Adrenal gland (tissue), 9 donors: ENCODE measurements at regions not wholly inside any gene's neighbourhood (a gene's known extent, or its start where the extent isn't known, plus 50 kb on each side); places are given as distances from the start of the nearest gene placed in this dataset.
A peak's percentile ranks its signal among the peaks of the same experiment; 100 is the strongest.

Experiments used
- DNase-seq, 7 donors: peaks; one replicate each; pipeline ENCODE4 v3.0.0-alpha.2; 2019 to 2020
- H3K27ac ChIP-seq, 5 donors: fragments of 200-600 bp; sonication (generic) in 4 of 5; 1 replicate in 3 of 5; 2 replicates in 2 of 5; pipeline versions ENCODE4 v1.5.1 to v1.8.0; 2016 to 2020; ENCODE audit warnings: mild to moderate bottlenecking in 1 of 5
- H3K27me3 ChIP-seq: fragments of 200-600 bp; 2 replicates; pipeline ENCODE4 v1.8.0; 2021
- H3K36me3 ChIP-seq, 2 donors: fragments of 200-600 bp; replicated peaks in 1 of 2; 1 replicate in 1 of 2; 2 replicates in 1 of 2; pipeline versions ENCODE4 v1.5.1 to v1.8.0; 2018 to 2022
- H3K4me1 ChIP-seq, 2 donors: fragments of 200-600 bp; replicated peaks in 1 of 2; 1 replicate in 1 of 2; 2 replicates in 1 of 2; pipeline versions ENCODE4 v1.5.1 to v1.8.0; 2018 to 2021
- H3K4me3 ChIP-seq, 4 donors: fragments of 200-600 bp; sonication (generic) in 3 of 4; one replicate each; pipeline ENCODE4 v1.5.1; 2016 to 2018
- H3K9me3 ChIP-seq, 3 donors: fragments of 200-600 bp; sonication (generic) in 1 of 3; replicated peaks in 1 of 3; 1 replicate in 2 of 3; 2 replicates in 1 of 3; pipeline versions ENCODE4 v1.5.1 to v1.8.0; 2016 to 2021
- POLR2A ChIP-seq, 2 donors: fragments of 450-650 bp; IDR thresholded peaks; one replicate each; pipeline ENCODE4 v1.6.1; 2017; ENCODE audit warnings: antibody characterized with exemption in 2 of 2, mild to moderate bottlenecking in 2 of 2, moderate library complexity in 1 of 2
- WGBS, 4 donors: extraction: QIAGEN DNeasy Blood & Tissue Kit in 2 of 4; methylation state at CpG; one replicate each; pipeline versions ENCODE4 v1.1.5 to v1.1.7; 2013 to 2017; 5-methylcytosine and 5-hydroxymethylcytosine counted together
- intact Hi-C, 2 donors: fragments of 100-400 bp; cut with DNase I; formaldehyde crosslinking; loops; one replicate each; pipeline versions ENCODE4 v1.14.1 to v1.15.0; 2022 to 2023
- TF ChIP-seq, protein P1 (sequence below), 6 experiments: fragments of 450-650 bp in 4 of 6; fragments of 200-600 bp in 2 of 6; sonication (generic) in 1 of 6; IDR thresholded peaks; 1 replicate in 5 of 6; 2 replicates in 1 of 6; pipeline versions ENCODE4 v1.5.1 to v1.8.0; 2016 to 2021; ENCODE audit warnings: antibody characterized with exemption in 6 of 6, mild to moderate bottlenecking in 2 of 6, moderate library complexity in 1 of 6
- donor health status: healthy with polysubstance abuse.
- donor health status: Bipolar disorder and iron deficiency.
- donor health status: DM: yes; HTN: yes; CAD: no.
- donor health status: DM: no; HTN: no; CAD: no.
- donor health status: DM: no; HTN: no; CAD: no.

DNA sequence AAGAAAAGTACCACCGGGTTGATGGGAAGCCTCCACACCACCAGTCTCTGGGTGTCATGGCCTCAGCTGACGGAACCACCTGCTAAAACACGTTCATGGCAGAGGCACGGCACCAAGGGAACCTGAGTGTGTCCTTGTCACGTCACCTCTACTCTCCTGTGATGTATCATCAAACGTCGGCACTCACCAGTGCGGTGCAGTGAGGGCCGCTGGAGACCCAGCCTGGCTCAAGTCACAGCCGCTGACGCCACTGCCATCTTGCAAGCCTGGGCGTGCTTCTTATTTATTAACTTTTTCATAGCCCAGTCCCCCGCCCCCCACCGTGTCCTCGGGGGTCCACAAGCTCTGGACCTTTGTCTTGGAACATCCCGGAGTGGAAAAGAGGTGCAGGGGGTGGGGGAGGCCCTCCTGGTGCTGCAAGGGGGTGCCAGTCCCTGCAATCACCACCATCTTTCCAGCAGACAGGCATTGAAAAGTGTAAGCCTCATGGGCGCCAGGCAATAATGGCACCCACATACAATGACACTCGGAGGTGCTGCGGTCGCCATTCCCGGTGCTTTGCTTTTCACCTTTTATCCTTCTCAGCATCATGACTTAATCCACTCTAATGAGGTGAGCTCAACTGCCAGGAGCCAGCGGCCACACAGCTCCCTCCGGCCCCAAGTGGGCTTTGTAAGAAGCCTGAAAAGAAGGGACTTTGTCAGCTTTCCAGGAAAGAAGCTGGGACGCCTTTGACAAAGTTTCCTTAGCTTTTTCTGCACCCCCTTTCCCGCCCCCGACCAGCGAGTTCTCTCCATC, 202.3 kb upstream of the IRX1 start:
- Histone ChIP-seq H3K27ac (no peak overlapping the region), H3K4me1 (no peaks in the 10 kb centered on the region), H3K9me3 (no peaks in the 10 kb centered on the region), H3K4me3 (no peak overlapping the region), H3K27me3 (no peaks in the 10 kb centered on the region), H3K36me3 (no peaks in the 10 kb centered on the region)
- WGBS, 4 donors: 73 to 84% (median 78%) methylated on average over 24 to 27 of the region's 27 CpGs
- DNase-seq: no peak
- intact Hi-C loops: no loop called here
- no peak for TF ChIP-seq POLR2A (IDR thresholded peaks at IDR 0.05)
- TF ChIP-seq, protein P1, sequence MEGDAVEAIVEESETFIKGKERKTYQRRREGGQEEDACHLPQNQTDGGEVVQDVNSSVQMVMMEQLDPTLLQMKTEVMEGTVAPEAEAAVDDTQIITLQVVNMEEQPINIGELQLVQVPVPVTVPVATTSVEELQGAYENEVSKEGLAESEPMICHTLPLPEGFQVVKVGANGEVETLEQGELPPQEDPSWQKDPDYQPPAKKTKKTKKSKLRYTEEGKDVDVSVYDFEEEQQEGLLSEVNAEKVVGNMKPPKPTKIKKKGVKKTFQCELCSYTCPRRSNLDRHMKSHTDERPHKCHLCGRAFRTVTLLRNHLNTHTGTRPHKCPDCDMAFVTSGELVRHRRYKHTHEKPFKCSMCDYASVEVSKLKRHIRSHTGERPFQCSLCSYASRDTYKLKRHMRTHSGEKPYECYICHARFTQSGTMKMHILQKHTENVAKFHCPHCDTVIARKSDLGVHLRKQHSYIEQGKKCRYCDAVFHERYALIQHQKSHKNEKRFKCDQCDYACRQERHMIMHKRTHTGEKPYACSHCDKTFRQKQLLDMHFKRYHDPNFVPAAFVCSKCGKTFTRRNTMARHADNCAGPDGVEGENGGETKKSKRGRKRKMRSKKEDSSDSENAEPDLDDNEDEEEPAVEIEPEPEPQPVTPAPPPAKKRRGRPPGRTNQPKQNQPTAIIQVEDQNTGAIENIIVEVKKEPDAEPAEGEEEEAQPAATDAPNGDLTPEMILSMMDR (IDR thresholded peaks at IDR 0.05): no peak

DNA sequence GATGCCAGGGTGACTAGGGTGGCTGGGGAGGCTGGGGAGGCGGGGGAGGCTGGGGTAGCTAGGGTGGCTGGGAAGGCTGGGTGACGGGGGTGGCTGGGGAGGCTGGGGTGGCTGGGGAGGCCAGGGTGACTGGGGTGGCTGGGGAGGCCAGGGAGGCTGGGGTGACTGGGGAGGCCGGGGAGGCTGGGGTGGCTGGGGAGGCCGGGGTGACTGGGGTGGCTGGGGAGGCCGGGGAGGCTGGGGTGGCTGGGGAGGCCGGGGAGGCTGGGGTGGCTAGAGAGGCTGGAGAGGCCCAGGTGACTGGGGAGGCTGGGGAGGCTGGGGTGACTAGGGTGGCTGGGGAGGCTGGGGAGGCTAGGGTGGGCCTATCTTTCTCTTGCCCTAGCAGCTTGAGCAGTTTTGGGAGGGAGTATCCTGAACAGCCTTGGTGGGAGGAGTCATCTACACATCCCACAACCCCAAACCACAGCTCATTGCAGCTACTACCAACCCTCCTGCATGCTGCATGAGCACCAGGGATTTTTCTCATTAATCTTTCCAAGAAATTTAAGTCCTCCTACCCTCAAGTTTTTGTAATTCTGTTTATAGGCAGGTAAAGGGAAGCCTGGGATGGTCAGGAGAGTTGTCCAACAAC, 203.2 kb upstream of the IRX1 start:
- no peaks in the 10 kb centered on the region for H3K9me3 ChIP-seq
- intact Hi-C loops: no loop called here
- peak in 1 of 7 donors; percentile 22 for DNase-seq

DNA sequence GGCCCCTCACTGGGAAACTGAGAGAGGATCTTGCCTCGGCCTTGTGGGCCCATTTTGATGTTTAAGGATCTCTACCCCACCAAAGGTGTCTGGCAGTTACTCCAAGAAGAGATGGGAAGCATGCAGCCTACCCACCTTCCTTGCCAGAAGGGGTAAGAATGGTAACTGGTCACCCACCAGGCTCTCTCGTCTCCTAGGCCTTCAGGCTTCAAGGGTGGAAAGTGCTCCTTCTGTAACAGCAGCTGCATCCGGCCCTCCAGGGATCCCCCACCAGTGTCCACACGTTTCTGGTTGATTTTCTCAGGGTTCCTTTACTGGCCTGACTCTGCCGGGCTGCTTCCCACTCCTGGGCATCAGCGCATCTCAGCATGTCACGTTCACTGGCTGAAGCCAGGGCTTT, 204.4 kb upstream of the IRX1 start:
- 69 to 84% (median 76%) methylated on average over 7 of the region's 7 CpGs for whole genome bisulfite sequencing, 4 donors
- no peak for DNase-seq
- no peak overlapping the region for H3K4me3 ChIP-seq

More for the DNA sequence above, 203.2 kb upstream of the IRX1 start:
- H3K27me3 ChIP-seq: no peaks in the 10 kb centered on the region
- no peaks in the 10 kb centered on the region for H3K36me3 ChIP-seq
- H3K4me1 ChIP-seq: no peaks in the 10 kb centered on the region
- TF ChIP-seq, protein P1 (IDR thresholded peaks at IDR 0.05): no peak
- no peak for TF ChIP-seq POLR2A (IDR thresholded peaks at IDR 0.05)
- H3K27ac ChIP-seq: no peak overlapping the region
- WGBS, 4 donors: 60 to 88% (median 83%) methylated on average over 2 to 5 of the region's 6 CpGs
- no peak overlapping the region for H3K4me3 ChIP-seq

DNA sequence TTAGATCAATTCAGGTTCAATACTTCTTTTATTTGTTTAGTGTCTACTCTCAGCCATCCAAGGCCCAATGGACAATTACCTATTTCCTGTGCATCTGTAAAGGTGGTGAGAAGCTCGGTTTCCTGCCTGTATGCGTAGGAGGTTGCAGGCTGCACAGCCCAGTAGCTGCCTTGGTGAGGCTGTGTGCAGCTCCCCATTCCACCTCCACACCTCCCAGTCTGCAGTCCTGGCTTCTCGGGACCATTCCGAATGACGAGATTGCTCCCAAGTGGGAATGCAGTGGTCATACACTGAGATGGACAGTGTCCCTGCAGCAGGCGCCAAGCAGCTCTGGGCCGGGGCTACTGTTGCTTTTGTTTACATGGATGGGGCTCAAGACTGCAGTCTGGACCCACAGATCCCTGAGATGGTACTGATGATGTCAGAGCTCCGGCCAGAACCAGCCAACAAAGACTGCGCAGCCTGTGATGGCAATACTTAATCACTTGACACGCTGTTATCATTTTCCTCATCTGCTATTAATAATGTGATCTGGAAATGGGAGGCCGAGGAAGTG, 206.1 kb upstream of the IRX1 start:
- Histone ChIP-seq H3K36me3 (no peaks in the 10 kb centered on the region), H3K9me3 (no peaks in the 10 kb centered on the region), H3K27me3 (no peaks in the 10 kb centered on the region), H3K27ac (no peak overlapping the region), H3K4me3 (no peak overlapping the region), H3K4me1 (no peaks in the 10 kb centered on the region)
- DNase-seq: no peak
- intact Hi-C loops: no loop called here
- 66 to 82% (median 67%) methylated on average over 6 to 11 of the region's 11 CpGs for WGBS, 4 donors
- no peak for TF ChIP-seq POLR2A (IDR thresholded peaks at IDR 0.05)
- TF ChIP-seq, protein P1 (IDR thresholded peaks at IDR 0.05): no peak

More for the DNA sequence above, 204.4 kb upstream of the IRX1 start:
- no peak overlapping the region for H3K27ac ChIP-seq
- no peaks in the 10 kb centered on the region for H3K27me3 ChIP-seq
- TF ChIP-seq, protein P1 (IDR thresholded peaks at IDR 0.05): no peak
- no peak for TF ChIP-seq POLR2A (IDR thresholded peaks at IDR 0.05)
- H3K9me3 ChIP-seq: no peaks in the 10 kb centered on the region
- H3K36me3 ChIP-seq: no peaks in the 10 kb centered on the region
- intact Hi-C loops: no loop called here
- no peaks in the 10 kb centered on the region for H3K4me1 ChIP-seq
